ENCODE measurements at regions not wholly inside any gene's neighbourhood (a gene's known extent, or its start where the extent isn't known, plus 50 kb on each side); places are given as distances from the start of the nearest gene placed in this dataset.

DNA sequence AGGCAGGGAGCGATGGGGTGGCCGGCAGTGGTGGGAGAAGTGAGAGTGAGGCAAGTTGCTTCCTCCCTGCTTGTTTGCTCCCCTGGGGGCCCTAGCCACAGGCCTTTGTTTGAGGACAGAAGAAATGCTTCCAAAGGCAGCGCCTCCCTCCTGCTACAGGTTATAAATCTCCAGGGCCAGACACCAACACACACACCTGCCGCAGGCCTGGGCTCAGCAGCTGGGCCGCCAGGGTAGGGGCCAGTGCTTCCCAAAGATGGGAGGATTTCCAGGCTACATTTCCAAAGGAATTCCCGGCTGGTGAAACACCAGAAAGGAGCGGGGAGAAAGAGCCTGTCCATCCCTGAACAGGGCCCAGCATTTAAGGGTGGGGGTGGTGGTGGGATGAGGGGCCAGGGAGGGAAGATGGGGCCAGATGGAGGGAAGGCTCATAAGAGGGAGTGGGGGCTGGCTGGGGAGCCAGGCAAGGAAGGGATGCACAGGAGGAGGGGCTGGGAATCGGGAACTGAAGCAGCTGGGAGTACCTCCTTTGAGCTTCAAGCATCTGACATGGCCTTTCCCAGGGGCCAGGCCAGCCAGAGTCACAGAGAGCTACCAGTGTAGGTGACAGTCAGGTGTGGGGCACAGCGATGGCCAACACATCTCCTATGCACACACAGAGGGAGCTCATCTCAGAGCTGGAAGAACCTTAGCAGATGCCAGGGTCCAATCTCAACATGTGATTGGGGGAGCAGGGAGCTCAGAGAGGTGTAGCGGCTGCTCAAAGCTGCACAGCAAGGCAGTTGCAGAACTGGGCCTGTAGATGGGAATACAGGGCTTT, 143.9 kb downstream of the PJA1 start:
- H3K9me3 ChIP-seq: no peaks in the 10 kb centered on the region
- no peaks in the 10 kb centered on the region for H3K36me3 ChIP-seq
- peak overlapping the region; percentile 54 for H3K4me2 ChIP-seq
- peaks cover 45% of the 10 kb centered on the region for H3K4me1 ChIP-seq
- H3K27me3 ChIP-seq: peaks cover 78% of the 10 kb centered on the region
- no peak overlapping the region for H3K9ac ChIP-seq
- H3K27ac ChIP-seq: peak overlapping the region; percentile 46; the same call in 1 of the 2 replicates
- TF ChIP-seq Cebpa-rat (IDR thresholded peaks at IDR 0.05): no peak
- H4K20me1 ChIP-seq: no peaks in the 10 kb centered on the region; the same call in 1 of the 2 replicates
- H3K4me3 ChIP-seq: no peak overlapping the region

DNA sequence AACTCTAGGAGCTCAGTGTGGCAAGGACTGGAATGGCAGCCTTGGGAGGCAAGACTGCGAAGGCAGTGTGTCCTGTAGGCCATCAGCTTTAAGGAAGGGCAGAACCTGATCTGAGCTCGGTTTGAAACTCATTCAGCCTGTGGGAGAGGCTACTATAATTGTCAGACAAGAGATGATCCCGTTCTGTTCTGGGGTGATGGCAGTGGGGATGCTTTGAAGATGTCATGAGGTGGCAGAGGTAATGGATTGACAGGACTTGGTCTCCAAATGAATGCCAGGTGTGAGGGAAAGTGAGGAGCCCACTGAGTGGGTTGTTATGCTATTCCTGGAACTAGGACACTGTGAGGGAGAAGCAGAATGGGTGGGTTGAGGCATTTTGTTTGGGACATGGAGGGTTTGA, 144.9 kb downstream of the PJA1 start:
- H3K27ac ChIP-seq: no peak overlapping the region
- peaks cover 40% of the 10 kb centered on the region for H3K4me1 ChIP-seq
- 0 out of 2 replicates have a peak overlapping the region, but pooled peaks have one; percentile 35 for H3K4me2 ChIP-seq
- no peak overlapping the region for H3K4me3 ChIP-seq
- no peaks in the 10 kb centered on the region for H3K36me3 ChIP-seq
- no peak for TF ChIP-seq Cebpa-rat (IDR thresholded peaks at IDR 0.05)
- H3K27me3 ChIP-seq: peaks cover 77% of the 10 kb centered on the region
- H4K20me1 ChIP-seq: no peaks in the 10 kb centered on the region; the same call in 1 of the 2 replicates
- no peak overlapping the region for H3K9ac ChIP-seq
- no peaks in the 10 kb centered on the region for H3K9me3 ChIP-seq

DNA sequence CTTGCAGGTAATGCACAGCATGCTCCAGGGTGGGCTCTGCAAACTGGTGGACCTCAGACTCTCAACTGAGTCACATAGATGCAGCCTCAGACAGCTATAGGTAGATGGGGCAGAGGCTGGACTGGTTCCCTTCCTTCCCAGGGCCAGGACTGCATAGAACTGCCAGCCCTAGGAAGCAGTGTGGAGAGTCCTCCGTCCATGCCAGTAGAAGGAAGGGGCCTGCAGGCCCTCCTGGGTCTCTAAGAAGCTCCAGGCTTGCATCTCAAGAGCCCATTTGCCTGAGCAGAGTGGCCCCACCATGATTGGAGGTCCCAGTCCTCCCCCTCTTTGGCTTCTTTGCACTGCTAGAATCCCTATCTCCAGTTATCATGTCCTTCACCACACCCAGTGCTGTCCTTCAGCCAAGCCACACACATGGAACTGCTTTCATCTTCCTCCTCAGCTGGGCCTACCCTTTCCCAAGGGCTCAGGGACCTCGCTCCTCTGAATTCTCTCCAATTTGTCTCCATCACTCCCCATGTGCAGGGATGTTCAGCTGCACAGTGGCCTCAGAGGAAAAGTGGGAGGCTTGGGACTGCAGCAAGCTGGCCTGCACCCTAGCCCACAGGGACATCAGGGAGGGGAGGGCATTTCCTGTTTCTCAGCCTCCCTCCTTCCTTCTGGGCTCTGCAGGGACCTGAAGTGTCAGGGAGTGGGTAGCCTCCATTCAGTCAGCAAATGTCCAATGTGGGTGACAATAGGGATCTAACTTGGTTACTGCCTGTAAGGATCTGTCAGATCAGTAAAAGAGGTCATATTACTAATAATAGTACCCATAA, 146.0 kb downstream of the PJA1 start:
- no peak for TF ChIP-seq Cebpa-rat (IDR thresholded peaks at IDR 0.05)
- H3K27me3 ChIP-seq: peaks cover 79% of the 10 kb centered on the region
- no peaks in the 10 kb centered on the region for H3K36me3 ChIP-seq
- no peak overlapping the region for H3K4me3 ChIP-seq
- no peak overlapping the region for H3K9ac ChIP-seq
- no peak overlapping the region for H3K27ac ChIP-seq
- H3K4me1 ChIP-seq: peaks cover 35% of the 10 kb centered on the region
- no peaks in the 10 kb centered on the region; the same call in 1 of the 2 replicates for H4K20me1 ChIP-seq
- H3K4me2 ChIP-seq: peak overlapping the region; percentile 35
- no peaks in the 10 kb centered on the region for H3K9me3 ChIP-seq

DNA sequence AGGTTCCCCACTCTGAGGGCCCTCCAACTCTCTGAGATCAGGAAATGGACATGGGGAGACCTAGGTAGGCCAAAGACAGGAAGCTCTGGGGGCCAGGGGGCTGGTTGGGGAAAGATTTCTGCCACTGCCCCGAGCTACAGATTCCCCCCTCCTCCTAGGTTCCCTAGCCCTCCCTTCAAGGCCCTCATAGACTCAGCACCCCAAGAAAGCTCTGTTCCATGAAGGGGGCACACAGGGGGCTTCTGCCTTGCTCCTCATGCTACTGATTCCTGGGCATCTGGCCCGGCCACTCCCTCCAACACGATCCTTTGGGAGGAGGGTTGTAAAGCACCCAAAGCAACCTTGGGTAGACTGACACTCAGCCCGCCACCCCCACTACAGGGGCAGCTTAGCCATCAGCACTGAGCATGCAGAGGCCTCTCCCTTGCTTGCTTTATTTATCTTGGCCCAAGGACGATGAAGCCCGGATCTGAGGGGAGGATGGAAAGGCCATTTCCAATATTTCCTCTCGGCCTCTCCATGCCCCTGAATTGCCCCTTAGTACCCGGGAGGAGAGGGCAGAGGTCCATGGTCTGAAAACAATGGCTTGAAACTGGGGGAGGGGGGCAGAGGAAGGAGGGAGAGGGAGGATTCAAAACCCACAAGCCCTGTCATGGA, 146.7 kb downstream of the PJA1 start:
- peaks cover 80% of the 10 kb centered on the region for H3K27me3 ChIP-seq
- TF ChIP-seq Cebpa-rat (IDR thresholded peaks at IDR 0.05): no peak
- H3K4me3 ChIP-seq: no peak overlapping the region
- H3K4me1 ChIP-seq: peaks cover 30% of the 10 kb centered on the region
- H3K9ac ChIP-seq: no peak overlapping the region
- no peaks in the 10 kb centered on the region for H3K9me3 ChIP-seq
- H3K4me2 ChIP-seq: 0 out of 2 replicates have a peak overlapping the region, but pooled peaks have one; percentile 35
- H3K27ac ChIP-seq: no peak overlapping the region
- H3K36me3 ChIP-seq: no peaks in the 10 kb centered on the region
- H4K20me1 ChIP-seq: no peaks in the 10 kb centered on the region; the same call in 1 of the 2 replicates

DNA sequence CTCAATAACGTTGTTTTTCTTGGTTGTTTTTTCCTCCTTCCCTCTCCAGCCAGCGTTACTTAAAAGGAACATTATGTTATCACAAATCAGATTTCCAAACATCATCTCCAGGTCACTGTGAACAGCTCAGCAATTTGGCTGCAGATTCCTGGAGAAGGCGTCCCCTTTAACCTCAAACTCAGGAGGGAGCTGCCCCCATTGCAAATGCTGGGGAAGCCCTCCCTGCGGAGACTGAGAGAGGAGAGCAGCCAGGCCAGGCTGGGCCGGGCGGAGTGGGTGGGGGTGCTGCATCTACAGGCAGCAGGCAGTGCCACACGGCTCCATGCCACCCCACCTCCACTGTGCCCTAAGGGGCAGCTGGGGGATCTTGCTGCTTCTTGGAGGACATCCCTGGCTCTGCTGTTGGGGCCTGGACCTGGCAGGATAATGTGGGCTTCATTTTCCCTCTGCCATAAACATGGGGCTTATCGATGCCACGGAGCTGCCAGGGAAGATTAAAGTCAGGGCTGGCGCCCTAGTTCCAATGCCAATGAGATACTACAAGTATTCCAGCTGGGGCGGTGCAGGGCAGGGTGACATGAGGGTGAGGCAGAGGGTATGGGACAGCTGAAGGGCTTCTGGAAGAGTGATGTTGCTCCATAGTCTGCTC, 148.8 kb downstream of the PJA1 start:
- no peak for TF ChIP-seq Cebpa-rat (IDR thresholded peaks at IDR 0.05)
- no peak overlapping the region for H3K27ac ChIP-seq
- H3K27me3 ChIP-seq: peaks cover 79% of the 10 kb centered on the region
- H3K36me3 ChIP-seq: no peaks in the 10 kb centered on the region
- no peak overlapping the region for H3K4me3 ChIP-seq
- H3K4me1 ChIP-seq: peaks cover 27% of the 10 kb centered on the region
- H3K9ac ChIP-seq: no peak overlapping the region
- no peaks in the 10 kb centered on the region; the same call in 1 of the 2 replicates for H4K20me1 ChIP-seq
- H3K4me2 ChIP-seq: no peak overlapping the region
- H3K9me3 ChIP-seq: no peaks in the 10 kb centered on the region

DNA sequence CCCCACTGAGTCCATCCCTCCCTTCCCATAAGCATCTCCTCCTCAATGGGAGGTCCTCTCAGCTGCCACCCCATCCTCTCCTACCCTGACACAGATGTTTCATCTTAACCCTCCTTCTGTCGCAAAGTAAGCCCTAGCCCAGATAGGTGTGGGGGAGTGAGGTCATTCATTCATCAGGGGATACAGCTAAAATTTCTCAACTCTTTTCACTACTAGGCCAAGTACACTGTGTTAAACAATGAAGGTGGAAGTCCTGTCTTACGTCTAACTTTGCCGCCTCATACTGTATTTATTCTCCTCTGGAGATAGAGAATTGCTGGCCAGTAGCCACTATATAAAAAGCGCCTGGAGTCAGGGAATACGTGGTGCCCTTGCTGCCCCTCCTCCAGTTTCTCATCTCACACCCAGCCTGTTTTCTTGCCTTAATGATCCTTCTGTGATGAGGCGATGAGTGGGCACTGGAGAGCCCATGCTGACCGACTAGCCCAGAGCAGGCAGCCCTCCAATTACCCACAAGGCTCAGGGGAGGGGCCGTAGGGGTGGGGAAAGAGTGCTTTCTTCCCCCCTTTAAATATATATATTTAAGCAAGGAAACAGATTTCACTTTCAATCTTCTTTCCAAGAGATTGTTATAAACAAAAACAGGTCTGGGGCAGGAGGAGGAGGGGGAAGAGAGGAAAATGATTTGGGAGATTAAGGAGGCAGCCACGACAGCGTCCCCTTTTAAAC, 149.5 kb downstream of the PJA1 start:
- no peak overlapping the region for H3K4me3 ChIP-seq
- no peaks in the 10 kb centered on the region; the same call in 1 of the 2 replicates for H4K20me1 ChIP-seq
- TF ChIP-seq Cebpa-rat (IDR thresholded peaks at IDR 0.05): no peak
- peaks cover 20% of the 10 kb centered on the region for H3K4me1 ChIP-seq
- peaks cover 73% of the 10 kb centered on the region for H3K27me3 ChIP-seq
- H3K36me3 ChIP-seq: no peaks in the 10 kb centered on the region
- no peaks in the 10 kb centered on the region for H3K9me3 ChIP-seq
- no peak overlapping the region for H3K9ac ChIP-seq
- H3K27ac ChIP-seq: no peak overlapping the region
- no peak overlapping the region for H3K4me2 ChIP-seq

DNA sequence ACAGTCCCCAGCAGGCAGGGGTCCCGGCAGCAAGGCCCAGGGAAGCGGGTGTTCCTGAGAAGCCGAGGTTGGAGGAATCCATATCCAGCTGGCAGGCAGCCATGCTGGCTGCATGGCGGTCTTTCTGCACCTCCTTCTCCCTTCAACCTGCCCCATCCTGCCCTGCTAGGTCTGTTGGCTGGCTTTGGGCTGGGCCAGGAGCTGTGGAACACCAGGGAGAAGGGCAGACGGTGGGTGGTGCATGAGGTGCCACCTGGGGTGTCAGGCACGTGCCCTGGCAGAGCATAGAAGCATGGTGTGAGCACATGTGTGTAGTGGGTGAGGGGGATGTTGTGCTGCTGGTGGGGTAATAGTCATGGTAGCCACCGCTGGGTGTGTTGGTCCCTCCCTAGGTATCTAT, 150.1 kb downstream of the PJA1 start:
- Histone ChIP-seq H4K20me1 (no peaks in the 10 kb centered on the region; the same call in 1 of the 2 replicates), H3K9me3 (0 out of 2 replicates have a peak, but pooled peaks cover 4% of the 10 kb centered on the region), H3K4me2 (no peak overlapping the region), H3K4me3 (no peak overlapping the region), H3K9ac (no peak overlapping the region), H3K36me3 (no peaks in the 10 kb centered on the region), H3K27ac (no peak overlapping the region), H3K27me3 (peaks cover 73% of the 10 kb centered on the region), H3K4me1 (peaks cover 14% of the 10 kb centered on the region)
- no peak for TF ChIP-seq Cebpa-rat (IDR thresholded peaks at IDR 0.05)

DNA sequence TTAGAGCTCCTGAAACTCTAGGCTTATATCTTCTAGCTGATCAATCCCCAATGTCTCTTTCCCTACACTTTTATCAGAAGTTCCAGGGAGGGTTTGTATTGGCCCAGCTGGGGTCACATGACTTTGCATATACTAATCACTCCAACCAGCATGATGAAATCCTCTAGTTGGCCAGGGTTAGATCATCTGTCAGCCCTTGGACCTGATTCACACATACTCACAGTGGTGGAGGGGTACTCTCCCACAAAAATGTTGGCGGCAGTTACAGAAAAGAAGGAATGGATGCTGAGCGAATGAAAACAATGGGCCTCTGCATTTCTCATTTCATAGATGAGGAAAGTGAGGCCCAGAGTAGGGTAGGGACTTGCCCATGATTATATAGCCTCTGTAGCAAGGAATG, 151.1 kb downstream of the PJA1 start:
- no peak for TF ChIP-seq Cebpa-rat (IDR thresholded peaks at IDR 0.05)

More for the DNA sequence above, 151.1 kb downstream of the PJA1 start:
- Histone ChIP-seq H3K4me3 (no peak overlapping the region), H3K27ac (no peak overlapping the region), H3K9me3 (0 out of 2 replicates have a peak, but pooled peaks cover 4% of the 10 kb centered on the region), H3K9ac (no peak overlapping the region), H3K4me1 (peaks cover 5% of the 10 kb centered on the region), H4K20me1 (no peaks in the 10 kb centered on the region; the same call in 1 of the 2 replicates), H3K36me3 (no peaks in the 10 kb centered on the region), H3K27me3 (peaks cover 68% of the 10 kb centered on the region), H3K4me2 (no peak overlapping the region)
